ENCODE measurements at regions not wholly inside any gene's neighbourhood (a gene's known extent, or its start where the extent isn't known, plus 50 kb on each side); places are given as distances from the start of the nearest gene placed in this dataset.

- TF ChIP-seq CTCF (IDR thresholded peaks at IDR 0.05 in 2 of 3, conservative IDR thresholded peaks at IDR 0.05 in 1 of 3; ENCODE audit: borderline replicate concordance in 1 of 3, insufficient read depth in 1 of 3, low read depth in 2 of 3, low read length in 2 of 3) (no peak), EGR1 (IDR thresholded peaks at IDR 0.05; ENCODE audit: low read depth) (no peak), POLR2A (IDR thresholded peaks at IDR 0.05; ENCODE audit: borderline replicate concordance, extremely low read depth, insufficient read depth, insufficient read length) (no peak), MAX (IDR thresholded peaks at IDR 0.05) (no peak), RAD21 (IDR thresholded peaks at IDR 0.05; ENCODE audit: low read depth) (no peak), SP1 (IDR thresholded peaks at IDR 0.05; ENCODE audit: low read depth) (no peak), EZH2 (IDR thresholded peaks at IDR 0.05) (no peak), ZFX (IDR thresholded peaks at IDR 0.05) (no peak), REST (IDR thresholded peaks at IDR 0.05; ENCODE audit: low read depth) (no peak)
These were observed 517.5 kb downstream of the EFNA5 start for GRCh38 chr5:107153283-107153682.

Measured in HCT116 (cell line).